Lower lobe of right lung (tissue), 2 donors: ENCODE measurements at regions not wholly inside any gene's neighbourhood (a gene's known extent, or its start where the extent isn't known, plus 50 kb on each side); places are given as distances from the start of the nearest gene placed in this dataset.
A peak's percentile ranks its signal among the peaks of the same experiment; 100 is the strongest.

Experiments
- ATAC-seq, 2 donors: fragments of 200-7000 bp; cut with Tn5 transposase; one replicate each; pipeline ENCODE4 v1.9.1; 2020 to 2022; ENCODE audit warnings: mild to moderate bottlenecking in 2 of 2, moderate library complexity in 2 of 2
- DNase-seq: peaks from one replicate; pipeline ENCODE4 v3.0.0-alpha.2; 2020
- H3K27ac ChIP-seq: fragments of 200-600 bp; one replicate; pipeline ENCODE4 v1.8.0; 2022
- H3K27me3 ChIP-seq: fragments of 200-600 bp; one replicate; pipeline ENCODE4 v1.8.0; 2022; ENCODE audit warnings: low read depth
- H3K36me3 ChIP-seq: fragments of 200-600 bp; one replicate; pipeline ENCODE4 v1.8.0; 2022; ENCODE audit warnings: mild to moderate bottlenecking
- H3K4me1 ChIP-seq: fragments of 200-600 bp; one replicate; pipeline ENCODE4 v1.8.0; 2022
- H3K4me3 ChIP-seq: fragments of 200-600 bp; one replicate; pipeline ENCODE4 v1.8.0; 2022; ENCODE audit warnings: mild to moderate bottlenecking
- H3K9me3 ChIP-seq: fragments of 200-600 bp; one replicate; pipeline ENCODE4 v1.8.0; 2022
- intact Hi-C: fragments of 100-400 bp; cut with DNase I; formaldehyde crosslinking; loops from one replicate; pipeline ENCODE4 v1.11.0; 2022
- TF ChIP-seq, protein P1 (sequence below): fragments of 200-600 bp; IDR thresholded peaks from one replicate; pipeline ENCODE4 v1.8.0; 2022; ENCODE audit warnings: antibody characterized with exemption, mild to moderate bottlenecking
- donor health status: DM: no; HTN: yes; CAD: no; lungs with severe emphysema.

DNA sequence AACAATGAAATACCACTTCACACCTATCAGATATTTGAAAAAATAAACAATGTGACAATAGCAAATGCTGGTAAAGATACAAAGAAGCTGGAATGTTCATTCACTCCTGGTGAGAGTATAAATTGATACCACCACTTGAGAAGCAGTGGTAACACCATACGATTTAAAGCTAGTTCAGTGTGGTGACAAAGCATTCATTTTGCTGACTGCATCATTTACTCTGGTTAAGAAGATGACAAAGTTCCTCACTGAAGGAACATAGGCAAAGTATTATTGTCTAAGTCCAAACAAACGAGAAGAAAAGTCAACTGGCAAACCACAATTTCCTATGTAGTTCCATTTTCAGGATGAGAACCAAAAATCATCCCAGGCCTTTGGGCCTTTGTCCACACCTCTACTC, 102.5 kb downstream of the GEMIN8 start:
- no peaks in the 10 kb centered on the region for H3K9me3 ChIP-seq
- no peak overlapping the region for H3K27ac ChIP-seq
- H3K4me1 ChIP-seq, result no peaks in the 10 kb centered on the region
- H3K4me3 ChIP-seq, result no peak overlapping the region
- H3K27me3 ChIP-seq, result no peaks in the 10 kb centered on the region
- no peak for ATAC-seq
- intact Hi-C loops, result no loop called here
- TF ChIP-seq, protein P1, sequence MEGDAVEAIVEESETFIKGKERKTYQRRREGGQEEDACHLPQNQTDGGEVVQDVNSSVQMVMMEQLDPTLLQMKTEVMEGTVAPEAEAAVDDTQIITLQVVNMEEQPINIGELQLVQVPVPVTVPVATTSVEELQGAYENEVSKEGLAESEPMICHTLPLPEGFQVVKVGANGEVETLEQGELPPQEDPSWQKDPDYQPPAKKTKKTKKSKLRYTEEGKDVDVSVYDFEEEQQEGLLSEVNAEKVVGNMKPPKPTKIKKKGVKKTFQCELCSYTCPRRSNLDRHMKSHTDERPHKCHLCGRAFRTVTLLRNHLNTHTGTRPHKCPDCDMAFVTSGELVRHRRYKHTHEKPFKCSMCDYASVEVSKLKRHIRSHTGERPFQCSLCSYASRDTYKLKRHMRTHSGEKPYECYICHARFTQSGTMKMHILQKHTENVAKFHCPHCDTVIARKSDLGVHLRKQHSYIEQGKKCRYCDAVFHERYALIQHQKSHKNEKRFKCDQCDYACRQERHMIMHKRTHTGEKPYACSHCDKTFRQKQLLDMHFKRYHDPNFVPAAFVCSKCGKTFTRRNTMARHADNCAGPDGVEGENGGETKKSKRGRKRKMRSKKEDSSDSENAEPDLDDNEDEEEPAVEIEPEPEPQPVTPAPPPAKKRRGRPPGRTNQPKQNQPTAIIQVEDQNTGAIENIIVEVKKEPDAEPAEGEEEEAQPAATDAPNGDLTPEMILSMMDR, result no peak
- DNase-seq, result no peak
- no peaks in the 10 kb centered on the region for H3K36me3 ChIP-seq

DNA sequence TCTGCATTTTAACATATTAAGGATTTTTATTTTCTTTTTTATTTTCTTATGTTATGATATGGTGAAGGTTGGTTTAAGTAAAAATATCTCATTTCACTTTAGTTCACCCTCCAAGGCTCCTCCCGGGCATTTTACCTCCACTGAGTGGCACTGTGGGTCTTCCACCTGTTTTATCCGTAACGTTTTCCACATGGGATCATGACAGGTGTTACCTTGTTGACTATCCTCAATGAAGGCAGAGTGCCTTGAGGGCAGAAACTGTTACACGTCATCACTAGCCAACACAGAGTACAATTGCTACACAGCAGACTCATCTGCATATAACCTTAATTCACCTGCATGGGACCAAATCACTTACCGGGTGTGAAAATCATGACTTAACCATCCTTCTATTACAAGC, 105.8 kb downstream of the GEMIN8 start:
- TF ChIP-seq, protein P1, result no peak
- no peaks in the 10 kb centered on the region for H3K9me3 ChIP-seq
- no peak overlapping the region for H3K27ac ChIP-seq
- no peaks in the 10 kb centered on the region for H3K4me1 ChIP-seq
- ATAC-seq (peak in 1 of 2 donors; percentile 45), DNase-seq (no peak)
- no peaks in the 10 kb centered on the region for H3K27me3 ChIP-seq
- H3K36me3 ChIP-seq, result no peaks in the 10 kb centered on the region
- H3K4me3 ChIP-seq, result no peak overlapping the region
- intact Hi-C loops, result no loop called here

DNA sequence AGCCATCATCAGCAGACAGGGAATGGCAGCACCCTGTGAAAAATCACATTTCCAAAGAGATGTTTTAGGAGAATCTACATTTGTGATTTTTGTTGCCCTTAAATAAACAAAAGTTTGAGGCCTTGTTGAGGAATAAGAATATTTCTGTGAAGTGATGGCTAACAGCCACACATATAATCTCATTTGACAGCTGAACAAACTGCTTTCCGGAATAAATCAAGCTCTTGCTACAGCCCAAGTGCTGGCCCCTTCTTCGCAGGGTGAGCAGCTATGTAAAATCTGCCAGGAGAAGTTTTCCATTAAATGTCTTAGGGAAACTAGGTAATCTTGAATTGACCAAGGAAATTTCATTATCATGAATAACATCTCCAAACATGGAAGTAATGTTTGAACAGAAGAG, 106.4 kb upstream of the GPM6B start:
- intact Hi-C loops, result no loop called here
- Histone ChIP-seq H3K9me3 (no peaks in the 10 kb centered on the region), H3K27me3 (no peaks in the 10 kb centered on the region), H3K4me1 (no peaks in the 10 kb centered on the region), H3K36me3 (no peaks in the 10 kb centered on the region), H3K4me3 (no peak overlapping the region), H3K27ac (no peak overlapping the region)
- no peak for DNase-seq
- ATAC-seq, result no peak
- TF ChIP-seq, protein P1, result no peak

DNA sequence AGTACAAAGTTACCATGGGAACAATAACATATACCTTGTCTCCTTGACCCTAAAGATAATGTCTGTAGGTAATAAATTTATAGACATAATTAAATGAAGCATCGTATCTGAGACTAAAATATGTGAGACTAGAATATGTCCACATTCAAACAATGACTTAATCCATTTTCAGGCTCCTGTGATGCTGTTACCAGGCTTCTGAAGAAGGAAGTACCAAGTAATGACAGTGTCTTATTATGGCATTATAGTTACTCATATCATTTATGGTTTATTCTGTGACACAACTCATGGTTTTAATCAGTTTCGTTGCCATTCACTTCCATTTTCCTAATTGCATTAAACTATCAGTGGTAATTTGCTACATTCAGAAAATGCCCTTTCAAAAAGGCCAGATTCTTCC, 100.6 kb upstream of the GPM6B start:
- no peaks in the 10 kb centered on the region for H3K27me3 ChIP-seq
- intact Hi-C loops, result no loop called here
- no peaks in the 10 kb centered on the region for H3K9me3 ChIP-seq
- no peaks in the 10 kb centered on the region for H3K36me3 ChIP-seq
- H3K4me1 ChIP-seq, result no peaks in the 10 kb centered on the region
- TF ChIP-seq, protein P1, result no peak
- H3K27ac ChIP-seq, result no peak overlapping the region
- no peak overlapping the region for H3K4me3 ChIP-seq
- no peak for DNase-seq
- no peak for ATAC-seq

DNA sequence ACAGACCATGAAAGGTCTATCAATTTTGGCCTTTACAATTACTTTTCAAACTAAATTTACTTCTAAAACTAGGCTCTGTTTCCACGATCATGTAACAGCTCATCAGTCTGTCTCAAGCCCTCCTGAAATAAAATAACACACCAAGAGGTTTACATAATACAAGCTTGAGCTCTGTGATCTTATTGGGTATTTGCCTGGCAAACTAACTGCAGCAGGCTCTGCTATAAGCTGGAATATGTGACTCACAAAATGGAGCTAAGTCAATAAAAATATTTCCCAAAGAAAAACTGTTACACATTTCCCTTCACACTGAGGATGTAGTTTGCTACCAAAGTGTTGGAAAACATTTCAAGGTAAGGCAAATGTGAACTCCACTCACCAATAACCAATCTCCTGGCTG, 94.7 kb upstream of the GPM6B start:
- TF ChIP-seq, protein P1, result no peak
- ATAC-seq, result no peak
- Histone ChIP-seq H3K4me3 (no peak overlapping the region), H3K27me3 (no peaks in the 10 kb centered on the region), H3K4me1 (no peaks in the 10 kb centered on the region), H3K36me3 (no peaks in the 10 kb centered on the region), H3K27ac (no peak overlapping the region), H3K9me3 (no peaks in the 10 kb centered on the region)
- DNase-seq, result no peak
- intact Hi-C loops, result no loop called here

DNA sequence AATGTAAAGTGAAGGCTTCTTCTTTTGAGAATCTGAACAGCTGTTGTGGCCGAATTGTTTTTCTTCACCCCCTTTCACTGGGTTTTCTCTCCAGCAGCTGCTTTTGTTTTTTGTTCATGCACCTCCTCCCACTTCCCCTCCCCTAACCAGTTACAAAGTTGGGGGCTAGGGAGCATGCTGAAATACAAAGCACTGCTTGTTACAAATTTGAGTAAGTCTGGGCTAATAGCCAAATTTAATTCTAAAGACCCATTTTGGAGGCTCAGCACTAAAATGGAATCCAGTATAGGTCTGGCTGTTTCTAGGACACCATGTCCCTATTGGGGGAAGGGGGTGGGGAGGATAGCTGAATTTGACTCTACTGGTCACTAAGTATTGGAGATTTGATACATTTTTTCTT, 89.2 kb upstream of the GPM6B start:
- Histone ChIP-seq H3K9me3 (no peaks in the 10 kb centered on the region), H3K36me3 (no peaks in the 10 kb centered on the region), H3K27me3 (no peaks in the 10 kb centered on the region), H3K4me1 (no peaks in the 10 kb centered on the region), H3K4me3 (no peak overlapping the region), H3K27ac (no peak overlapping the region)
- DNase-seq (no peak), ATAC-seq (no peak)
- intact Hi-C loops, result no loop called here
- TF ChIP-seq, protein P1, result no peak
